ENCODE measurements at regions not wholly inside any gene's neighbourhood (a gene's known extent, or its start where the extent isn't known, plus 50 kb on each side); places are given as distances from the start of the nearest gene placed in this dataset.
"Not testable (repeated sequence)": the region's sequence is repeated elsewhere in the genome, so short reads cannot be mapped to it uniquely, and the experiment has no call there.

DNA sequence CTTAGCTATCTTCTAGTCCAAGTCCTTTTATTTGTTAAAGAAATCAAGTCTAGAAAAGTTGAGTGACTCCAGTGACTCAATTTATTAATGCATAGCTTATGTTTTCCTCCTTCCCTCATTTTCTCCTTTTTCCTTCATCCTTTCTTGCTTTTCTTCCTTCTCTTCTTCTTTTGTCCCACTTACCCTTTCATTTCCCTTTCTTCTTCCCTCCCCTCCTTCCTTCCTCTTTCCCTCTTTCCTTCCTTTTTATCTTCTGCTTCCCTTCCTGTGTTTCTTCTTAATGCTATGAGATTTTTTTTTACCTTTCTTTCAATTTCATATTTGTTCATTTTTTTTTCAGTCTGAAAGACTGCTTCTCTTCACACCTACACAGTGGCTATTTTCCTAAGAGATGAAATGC is 555.5 kb downstream of the PIK3C3 start:
- no peak for TF ChIP-seq CTCF (IDR thresholded peaks at IDR 0.05; ENCODE audit: low read depth, low read length)
- no peak overlapping the region for H3K4me3 ChIP-seq (replicated peaks in 1 of 2; ENCODE audit: low read depth in 2 of 2, low read length in 2 of 2)
- no peak for DNase-seq (ENCODE audit: low read depth in 2 of 2)

- H3K4me3 ChIP-seq (replicated peaks in 1 of 2; ENCODE audit: low read depth in 2 of 2, low read length in 2 of 2) = no peak overlapping the region
- TF ChIP-seq CTCF (IDR thresholded peaks at IDR 0.05; ENCODE audit: low read depth, low read length) = no peak
Measured at GRCh38 chr18:42513441-42513840, 558.4 kb downstream of the PIK3C3 start.

GRCh38 chr18:42514512-42514911 is 559.5 kb downstream of the PIK3C3 start:
- no peak for TF ChIP-seq CTCF (IDR thresholded peaks at IDR 0.05; ENCODE audit: low read depth, low read length)
- no peak overlapping the region for H3K4me3 ChIP-seq (replicated peaks in 1 of 2; ENCODE audit: low read depth in 2 of 2, low read length in 2 of 2)
- DNase-seq (ENCODE audit: low read depth in 2 of 2) = peak in 1 of 2 donors; percentile 81

More at GRCh38 chr18:42513441-42513840, 558.4 kb downstream of the PIK3C3 start:
- DNase-seq (ENCODE audit: low read depth in 2 of 2) = no peak

GRCh38 chr18:42517896-42518295 is 562.9 kb downstream of the PIK3C3 start:
- peak in 1 of 2 donors; percentile 34 for DNase-seq (ENCODE audit: low read depth in 2 of 2)
- no peak for TF ChIP-seq CTCF (IDR thresholded peaks at IDR 0.05; ENCODE audit: low read depth, low read length)
- no peak overlapping the region for H3K4me3 ChIP-seq (replicated peaks in 1 of 2; ENCODE audit: low read depth in 2 of 2, low read length in 2 of 2)

DNA sequence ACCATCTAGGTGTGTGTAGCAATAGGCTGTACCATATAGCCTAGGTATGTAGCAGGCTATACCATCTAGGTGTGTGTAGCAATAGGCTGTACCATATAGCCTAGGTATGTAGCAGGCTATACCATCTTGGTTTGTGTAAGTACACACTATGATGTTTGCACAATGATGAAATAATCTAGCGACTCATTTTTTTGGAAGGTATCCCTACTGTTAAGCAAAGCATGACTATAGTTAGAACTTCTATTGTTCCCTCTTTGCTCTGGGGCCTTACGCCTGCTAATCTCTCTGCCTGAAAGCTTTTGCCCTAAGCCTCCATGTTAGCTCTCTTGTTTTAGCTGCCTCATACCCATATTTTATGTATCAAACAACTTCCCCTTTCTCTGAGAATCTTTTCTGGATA is 563.3 kb downstream of the PIK3C3 start:
- H3K4me3 ChIP-seq (replicated peaks in 1 of 2; ENCODE audit: low read depth in 2 of 2, low read length in 2 of 2) = not testable (repeated sequence)
- peak in 1 of 2 donors; percentile 49 for DNase-seq (ENCODE audit: low read depth in 2 of 2)

DNA sequence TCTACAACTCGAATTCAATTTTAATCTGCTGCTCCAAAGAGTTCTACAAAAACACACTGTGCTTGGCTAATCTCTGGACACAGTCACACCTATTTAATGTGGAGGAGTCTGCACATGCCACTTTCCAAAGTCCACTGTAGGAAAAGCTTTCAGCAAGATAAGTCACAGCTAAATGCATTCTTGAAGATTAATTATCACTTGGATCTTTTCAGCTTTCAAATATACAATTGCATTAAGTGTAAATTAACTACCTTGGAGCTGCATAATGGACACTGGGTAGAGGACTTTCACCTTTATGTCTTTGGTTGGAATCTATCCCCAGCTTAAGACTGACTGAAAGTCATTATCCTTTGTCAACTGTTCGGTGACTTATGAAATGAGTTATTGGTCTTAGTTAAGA is 565.1 kb downstream of the PIK3C3 start:
- TF ChIP-seq CTCF (IDR thresholded peaks at IDR 0.05; ENCODE audit: low read depth, low read length) = no peak
- DNase-seq (ENCODE audit: low read depth in 2 of 2) = no peak
- H3K4me3 ChIP-seq (replicated peaks in 1 of 2; ENCODE audit: low read depth in 2 of 2, low read length in 2 of 2) = no peak overlapping the region

DNA sequence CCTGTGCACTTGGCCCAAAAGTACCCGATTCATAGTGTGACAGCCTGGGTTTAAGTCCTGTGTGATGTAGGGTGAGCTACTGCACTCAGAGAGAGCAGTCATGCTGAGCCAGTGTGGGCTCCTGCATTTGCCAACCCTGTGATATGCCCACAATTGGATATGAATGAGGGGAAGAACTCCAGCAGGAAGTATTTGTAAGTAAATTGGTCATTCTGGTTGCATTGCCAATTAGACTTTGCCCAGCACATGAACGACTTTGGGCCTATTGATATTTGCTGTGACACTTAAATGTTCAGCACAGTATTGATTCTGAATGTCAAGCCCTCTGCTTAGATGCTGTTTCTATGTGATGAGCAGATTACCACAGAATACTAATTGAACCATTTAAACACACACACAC is 570.9 kb downstream of the PIK3C3 start:
- TF ChIP-seq CTCF (IDR thresholded peaks at IDR 0.05; ENCODE audit: low read depth, low read length) = no peak

More for the DNA sequence above, 570.9 kb downstream of the PIK3C3 start:
- no peak for DNase-seq (ENCODE audit: low read depth in 2 of 2)
- H3K4me3 ChIP-seq (replicated peaks in 1 of 2; ENCODE audit: low read depth in 2 of 2, low read length in 2 of 2) = no peak overlapping the region
